ENCODE measurements at regions not wholly inside any gene's neighbourhood (a gene's known extent, or its start where the extent isn't known, plus 50 kb on each side); places are given as distances from the start of the nearest gene placed in this dataset.

GRCh38 chr4:155548173-155548572 lies 118.5 kb upstream of the GUCY1A1 start:
- Histone ChIP-seq H2BK20ac (ENCODE audit: low read length) (no peak overlapping the region), H3K4me1 (replicated peaks in 1 of 4; ENCODE audit: control insufficient read depth in 3 of 4, insufficient read depth in 4 of 4, low read length in 3 of 4) (peaks cover 0 to 4% (median 0%) of the 10 kb centered on the region in 4 experiments; a peak in 1 of 7 replicates), H3K9me3 (ENCODE audit: insufficient read depth in 2 of 2, low read depth in 1 of 2, low read length in 1 of 2) (peaks cover 11 to 12% of the 10 kb centered on the region in 2 experiments; a peak in 3 of 4 replicates), H2BK5ac (ENCODE audit: low read depth, low read length) (no peak overlapping the region), H3K14ac (ENCODE audit: insufficient read length) (no peak overlapping the region), H3K4me3 (ENCODE audit: extremely low read depth in 1 of 4, insufficient read depth in 2 of 4, low read depth in 3 of 4, low read length in 4 of 4) (no peak overlapping the region), H4K5ac (ENCODE audit: insufficient read length, low read depth, low read length) (no peak overlapping the region), H3K4ac (replicated peaks; ENCODE audit: insufficient read length, low read depth, low read length) (no peak overlapping the region), H3K27ac (ENCODE audit: low read depth, low read length) (no peak overlapping the region), H2AK5ac (ENCODE audit: low read depth, low read length) (no peak overlapping the region), H2BK12ac (ENCODE audit: low read depth, low read length) (no peak overlapping the region), H4K91ac (replicated peaks; ENCODE audit: insufficient read length, low read length) (no peak overlapping the region), H3K79me2 (ENCODE audit: control insufficient read depth in 1 of 2, insufficient read depth in 2 of 2, low read length in 2 of 2) (no peaks in the 10 kb centered on the region), H4K8ac (ENCODE audit: extremely low read depth, insufficient read depth, low read length) (no peak overlapping the region), H3K18ac (ENCODE audit: extremely low read depth, low read length) (no peak overlapping the region), H3K9ac (replicated peaks in 1 of 4; ENCODE audit: extremely low read depth in 1 of 4, low read depth in 3 of 4, low read length in 3 of 4) (no peak overlapping the region), H3K36me3 (ENCODE audit: control insufficient read depth in 2 of 4, insufficient read depth in 4 of 4, low read length in 3 of 4) (no peaks in the 10 kb centered on the region), H2BK120ac (replicated peaks; ENCODE audit: low read depth, low read length) (no peak overlapping the region), H3K79me1 (ENCODE audit: low read depth, low read length) (no peaks in the 10 kb centered on the region), H2AFZ (ENCODE audit: low read length) (0 out of 2 replicates have a peak overlapping the region, but pooled peaks have one; percentile 53), H3K23ac (ENCODE audit: insufficient read length) (no peak overlapping the region), H3K56ac (replicated peaks; ENCODE audit: insufficient read length, low read depth, low read length) (no peak overlapping the region), H3K23me2 (ENCODE audit: low read depth, low read length) (no peaks in the 10 kb centered on the region), H3K4me2 (ENCODE audit: insufficient read depth in 1 of 2, low read depth in 2 of 2, low read length in 2 of 2) (no peak overlapping the region), H4K20me1 (replicated peaks in 1 of 2; ENCODE audit: control insufficient read depth in 1 of 2, insufficient read depth in 2 of 2, low read length in 2 of 2) (no peaks in the 10 kb centered on the region), H2BK15ac (ENCODE audit: low read length) (no peak overlapping the region), H3K27me3 (replicated peaks in 1 of 4; ENCODE audit: control insufficient read depth in 3 of 4, extremely low read depth in 1 of 4, insufficient read depth in 3 of 4, low read length in 3 of 4) (no peaks in the 10 kb centered on the region)
- DNase-seq (ENCODE audit: low read depth in 1 of 2, low spot score in 2 of 2) (no peak), FAIRE-seq (no peak)
- POLR2A ChIA-PET (ENCODE audit: partially characterized antibody) = no interaction called here
- WGBS, 2 experiments (ENCODE audit: extremely low coverage in 1 of 2, insufficient coverage in 1 of 2, insufficient read length in 1 of 2, insufficient replicate concordance in 2 of 2, low coverage in 1 of 2, low lambda C conversion rate in 2 of 2, missing lambda C conversion rate in 1 of 2) = 90% methylated on average over 2 of the region's 2 CpGs; no CpG with 5 or more reads in 1 of the 2 experiments
- CTCF ChIA-PET (ENCODE audit: partially characterized antibody) = interaction anchor here (0.7 kb wide), 1 partner anchor 12 kb away, joined by 3 read pairs; no protein-coding TSS in a partner anchor
- TF ChIP-seq ATF2 (IDR thresholded peaks at IDR 0.05; ENCODE audit: low read length) = no peak
- TF ChIP-seq SIX5 (IDR thresholded peaks at IDR 0.05; ENCODE audit: low read depth, low read length) = no peak
- TF ChIP-seq TAF1 (IDR thresholded peaks at IDR 0.05; ENCODE audit: low read depth, low read length) = no peak
- no peak for TF ChIP-seq ATF3 (IDR thresholded peaks at IDR 0.05; ENCODE audit: insufficient read depth, low read depth, low read length)
- TF ChIP-seq USF2 (IDR thresholded peaks at IDR 0.05; ENCODE audit: low read length) = no peak

Data from H1 (cell line).